Mucosa of gallbladder (tissue), 1 donor: ENCODE measurements at regions not wholly inside any gene's neighbourhood (a gene's known extent, or its start where the extent isn't known, plus 50 kb on each side); places are given as distances from the start of the nearest gene placed in this dataset.

Experiments
- DNase-seq: peaks from one replicate; pipeline ENCODE4 v3.0.0-alpha.2; 2020; ENCODE audit warnings: low spot score
- donor health status: DM: no; HTN: no; CAD: no.

- DNase-seq, result no peak
Observed at GRCh38 chr9:27880635-27881034, 307.4 kb upstream of the C9orf72 start.

GRCh38 chr9:27888661-27889295 is 315.5 kb upstream of the C9orf72 start:
- DNase-seq, result no peak

GRCh38 chr9:27924502-27924901 is 351.2 kb upstream of the C9orf72 start:
- no peak for DNase-seq

GRCh38 chr9:27925815-27926214 is 352.5 kb upstream of the C9orf72 start:
- no peak for DNase-seq

- DNase-seq, result no peak
Observed at GRCh38 chr9:27929841-27930240, 356.6 kb upstream of the C9orf72 start.

GRCh38 chr9:27933210-27934025 is 360.1 kb upstream of the C9orf72 start:
- no peak for DNase-seq

GRCh38 chr9:27934471-27934870 is 361.2 kb upstream of the C9orf72 start:
- no peak for DNase-seq

- no peak for DNase-seq
Observed at GRCh38 chr9:27939186-27939585, 365.9 kb upstream of the C9orf72 start.

GRCh38 chr9:27940535-27940934 is 367.3 kb upstream of the C9orf72 start:
- DNase-seq, result no peak

- DNase-seq, result no peak
Observed at GRCh38 chr9:27943501-27943900, 370.2 kb upstream of the C9orf72 start.

GRCh38 chr9:27945386-27945785 is 372.1 kb upstream of the C9orf72 start:
- no peak for DNase-seq

- no peak for DNase-seq
Observed at GRCh38 chr9:27950382-27950781, 377.1 kb upstream of the C9orf72 start.

- no peak for DNase-seq
Observed at GRCh38 chr9:27954858-27955257, 381.6 kb upstream of the C9orf72 start.

GRCh38 chr9:27963836-27964235 is 390.6 kb upstream of the C9orf72 start:
- DNase-seq, result no peak

- DNase-seq, result no peak
Observed at GRCh38 chr9:27967210-27967609, 393.9 kb upstream of the C9orf72 start.

GRCh38 chr9:27977931-27978330 is 404.6 kb upstream of the C9orf72 start:
- no peak for DNase-seq

GRCh38 chr9:27985714-27986113 is 412.4 kb upstream of the C9orf72 start:
- no peak for DNase-seq

GRCh38 chr9:27990524-27990923 is 417.2 kb upstream of the C9orf72 start:
- no peak for DNase-seq

- no peak for DNase-seq
Observed at GRCh38 chr9:27991221-27991620, 417.9 kb upstream of the C9orf72 start.

GRCh38 chr9:28001096-28001495 is 427.8 kb upstream of the C9orf72 start:
- no peak for DNase-seq

GRCh38 chr9:28004900-28005299 is 431.6 kb upstream of the C9orf72 start:
- DNase-seq, result no peak

- DNase-seq, result no peak
Observed at GRCh38 chr9:28005779-28006178, 432.5 kb upstream of the C9orf72 start.

GRCh38 chr9:28007097-28007817 is 434.0 kb upstream of the C9orf72 start:
- DNase-seq, result no peak
